ENCODE measurements at regions not wholly inside any gene's neighbourhood (a gene's known extent, or its start where the extent isn't known, plus 50 kb on each side); places are given as distances from the start of the nearest gene placed in this dataset.

- no peak for DNase-seq (ENCODE audit: low read depth)
Observed at GRCh38 chrX:118167361-118167760, 50.8 kb upstream of the KLHL13 start.

DNA sequence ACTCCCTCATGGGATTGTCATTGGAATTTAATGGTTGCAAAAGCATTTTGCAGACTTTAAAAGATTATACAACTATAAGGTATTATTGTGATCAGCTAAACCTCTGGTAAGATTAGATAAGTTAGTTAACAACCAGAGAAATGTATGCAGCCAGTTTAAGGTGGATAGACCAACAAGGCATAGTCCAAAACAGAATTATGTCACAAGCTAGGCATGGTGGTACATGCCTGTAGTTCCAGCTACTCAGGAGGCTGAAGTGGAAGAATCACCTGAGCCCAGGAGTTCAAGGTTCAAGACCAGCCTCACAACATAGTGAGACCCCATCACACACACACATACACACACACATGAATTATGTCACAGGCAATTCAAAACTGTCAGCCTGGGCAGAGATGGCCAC, 54.7 kb upstream of the KLHL13 start:
- no peak for DNase-seq (ENCODE audit: low read depth)

DNA sequence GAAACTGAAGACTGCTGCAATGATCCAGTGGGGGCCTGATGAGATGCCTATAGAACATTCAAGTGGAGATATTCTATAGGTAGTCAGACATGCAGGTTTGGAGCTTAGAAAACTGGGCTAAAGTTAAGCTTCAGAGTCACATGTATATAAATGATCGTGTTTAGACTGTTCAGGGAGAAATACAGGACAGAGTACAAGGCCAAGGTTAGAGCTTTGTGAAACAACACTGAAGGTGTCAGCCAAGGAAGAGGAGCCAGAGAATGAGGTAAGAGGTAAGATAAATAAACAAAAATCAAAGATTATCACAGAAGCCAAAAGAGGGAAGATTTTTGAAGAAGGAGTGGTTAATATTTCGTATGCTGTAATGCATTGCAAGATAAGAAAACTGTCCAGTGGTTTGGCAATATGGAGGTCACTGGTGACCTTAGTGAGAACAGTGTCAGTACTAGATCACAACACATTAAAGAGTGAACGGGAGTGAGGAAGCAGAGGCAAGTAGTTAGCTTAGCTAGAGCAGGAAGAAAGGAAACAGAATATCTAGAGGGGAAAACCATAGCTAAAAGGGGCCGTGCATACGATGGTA, 58.0 kb upstream of the KLHL13 start:
- DNase-seq (ENCODE audit: low read depth), result no peak

GRCh38 chrX:118177708-118178107, 61.1 kb upstream of the KLHL13 start:
- no peak for DNase-seq (ENCODE audit: low read depth)

DNA sequence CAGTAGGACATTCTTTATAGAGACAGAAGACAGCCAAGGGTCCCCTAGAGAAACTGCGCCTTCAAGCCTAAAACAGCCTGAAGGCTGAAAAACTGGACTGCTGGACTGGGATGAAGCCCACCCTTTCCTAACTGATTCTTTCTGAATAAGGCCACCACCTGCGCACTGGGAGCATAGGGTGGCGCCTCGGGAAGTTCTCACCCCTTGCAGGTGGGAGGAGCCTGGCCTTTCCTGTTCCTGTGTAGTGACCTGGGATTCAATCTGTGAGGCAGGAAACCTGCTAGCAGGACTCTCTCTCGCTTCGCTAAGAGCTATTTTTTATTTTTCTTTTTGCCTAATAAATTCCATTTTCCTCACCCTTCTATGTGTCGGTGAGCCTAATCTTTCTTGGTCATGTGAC, 61.8 kb upstream of the KLHL13 start:
- no peak for DNase-seq (ENCODE audit: low read depth)

- no peak for DNase-seq (ENCODE audit: low read depth)
Observed at GRCh38 chrX:118179161-118179560, 62.6 kb upstream of the KLHL13 start.

DNA sequence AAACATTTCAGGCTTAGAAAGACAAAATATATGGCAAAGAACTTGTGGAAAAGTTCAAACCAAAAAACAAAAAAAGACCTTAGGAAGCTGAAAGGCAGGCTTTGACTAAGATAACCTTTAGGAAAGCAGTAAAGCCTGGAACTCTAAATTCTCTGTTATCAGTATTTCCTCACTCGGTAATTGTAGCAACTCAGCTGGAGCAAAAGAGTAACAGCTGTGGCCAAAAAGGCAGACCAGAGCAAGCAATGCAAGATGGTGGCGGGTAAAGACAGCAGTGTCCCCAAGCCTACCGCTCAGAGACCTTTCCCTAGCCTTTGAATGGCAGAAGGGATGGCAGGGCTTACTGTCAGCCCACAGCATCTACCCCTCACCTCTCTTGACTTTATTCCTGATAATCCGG, 63.1 kb upstream of the KLHL13 start:
- DNase-seq (ENCODE audit: low read depth), result no peak

DNA sequence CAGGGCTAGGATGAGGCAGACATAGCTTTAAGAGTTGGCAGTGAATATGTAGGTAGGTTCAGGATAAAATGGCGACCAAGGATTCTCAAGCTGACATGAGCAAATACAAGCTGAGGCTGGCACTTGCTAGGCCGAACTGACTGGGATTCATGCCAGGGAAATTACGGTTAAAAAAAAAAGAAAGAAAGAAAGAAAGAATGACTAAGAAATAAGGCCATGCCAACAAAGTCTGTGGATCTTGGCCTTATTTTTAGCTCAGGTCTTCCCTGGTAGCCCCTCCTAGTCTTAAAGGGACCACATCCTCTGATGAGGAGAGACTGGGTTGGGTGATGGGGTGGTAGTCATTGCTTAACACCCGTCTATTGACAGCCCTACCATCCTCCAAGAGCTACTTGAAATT, 64.4 kb upstream of the KLHL13 start:
- DNase-seq (ENCODE audit: low read depth), result no peak

GRCh38 chrX:118182025-118182424, 65.4 kb upstream of the KLHL13 start:
- no peak for DNase-seq (ENCODE audit: low read depth)

- DNase-seq (ENCODE audit: low read depth), result no peak
Observed at GRCh38 chrX:118182681-118183080, 66.1 kb upstream of the KLHL13 start.

GRCh38 chrX:118183606-118184005, 67.0 kb upstream of the KLHL13 start:
- DNase-seq (ENCODE audit: low read depth), result no peak

- DNase-seq (ENCODE audit: low read depth), result no peak
Observed at GRCh38 chrX:118187100-118187499, 70.5 kb upstream of the KLHL13 start.

DNA sequence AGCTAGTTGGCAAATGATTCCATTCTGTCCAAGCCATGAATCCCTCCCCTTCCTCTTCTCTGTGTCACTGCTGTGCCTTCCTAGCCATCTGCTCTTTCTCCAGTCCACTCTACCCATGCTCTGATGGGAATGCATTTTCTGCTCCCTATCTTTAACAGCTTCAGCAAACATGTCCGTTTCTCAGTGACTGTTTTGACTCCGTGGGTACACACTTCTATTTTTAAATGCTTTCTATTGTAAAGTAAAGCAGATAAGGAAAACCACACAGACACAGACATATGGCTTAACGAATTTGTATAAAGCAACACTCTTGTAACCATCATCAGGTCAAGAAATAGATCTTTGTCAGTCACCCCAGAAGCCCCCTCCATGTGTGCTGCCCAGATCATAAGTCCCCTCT, 72.4 kb upstream of the KLHL13 start:
- no peak for DNase-seq (ENCODE audit: low read depth)

GRCh38 chrX:118189628-118190027, 73.0 kb upstream of the KLHL13 start:
- no peak for DNase-seq (ENCODE audit: low read depth)

- no peak for DNase-seq (ENCODE audit: low read depth)
Observed at GRCh38 chrX:118197730-118198129, 81.1 kb upstream of the KLHL13 start.

DNA sequence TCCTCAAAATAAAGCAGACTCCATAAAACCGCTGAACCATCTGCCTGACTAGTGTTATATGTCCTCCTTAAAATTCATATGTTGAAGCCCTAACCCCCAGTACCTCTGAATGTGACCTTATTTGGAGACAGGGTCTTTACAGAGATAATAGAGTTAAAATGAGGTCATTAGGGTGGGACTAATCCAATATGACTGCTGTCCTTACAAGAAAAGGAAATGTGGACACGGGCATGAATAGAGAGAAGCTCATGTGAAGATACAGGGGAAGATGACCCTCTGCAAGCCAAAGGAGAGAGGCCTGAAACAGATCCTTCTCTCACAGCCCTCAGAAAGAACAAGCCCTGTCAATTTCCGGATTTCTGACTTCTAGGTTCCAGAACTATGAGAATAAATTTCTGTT, 82.0 kb upstream of the KLHL13 start:
- DNase-seq (ENCODE audit: low read depth), result no peak

- no peak for DNase-seq (ENCODE audit: low read depth)
Observed at GRCh38 chrX:118199997-118200396, 83.4 kb upstream of the KLHL13 start.

DNA sequence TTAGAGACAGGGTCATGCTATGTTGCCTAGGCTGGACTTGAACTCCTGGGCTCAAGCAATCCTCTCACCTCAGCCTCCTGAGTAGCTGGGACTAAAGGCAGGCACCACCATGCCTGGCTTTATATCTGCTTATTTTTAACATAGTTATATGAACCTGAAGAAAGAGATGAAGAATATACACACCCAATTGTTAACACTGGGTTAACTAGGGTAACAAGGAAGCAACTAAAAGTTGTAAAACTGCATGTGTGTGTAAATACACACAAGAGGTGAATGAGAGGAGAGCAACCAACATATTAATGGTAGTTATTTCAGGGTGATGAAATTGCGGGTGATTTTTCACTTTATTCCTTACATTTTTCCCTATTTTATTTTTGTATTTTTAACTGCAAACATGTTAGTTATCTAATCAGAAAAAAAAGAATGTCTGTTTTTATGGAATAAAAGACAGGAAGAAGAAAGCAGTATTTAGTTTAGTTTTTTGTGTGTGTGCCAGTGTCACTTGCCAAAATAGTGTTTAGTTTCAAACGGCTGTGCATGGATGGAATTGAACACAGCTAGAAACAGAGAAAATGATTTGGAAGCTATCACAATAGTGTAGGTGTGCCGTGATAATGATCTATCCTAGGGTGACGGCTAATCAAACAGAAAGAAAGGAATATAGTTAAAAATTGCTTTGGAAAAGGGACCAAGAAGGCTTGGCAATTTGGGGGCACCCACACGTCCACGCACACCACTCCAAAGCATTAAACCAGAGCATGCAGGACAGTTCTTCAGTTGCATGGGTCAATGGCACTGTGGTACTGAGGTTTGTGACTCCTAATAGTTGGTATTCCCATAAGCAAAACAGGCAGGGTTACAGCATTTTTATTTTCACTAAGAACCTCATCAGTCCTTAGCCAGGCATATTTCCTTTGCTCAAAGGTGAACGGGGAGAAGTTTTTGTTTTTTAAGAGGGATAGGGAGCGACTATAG, 89.1 kb upstream of the KLHL13 start:
- no peak for DNase-seq (ENCODE audit: low read depth)

- DNase-seq (ENCODE audit: low read depth), result no peak
Observed at GRCh38 chrX:118207831-118208453, 91.3 kb upstream of the KLHL13 start.

DNA sequence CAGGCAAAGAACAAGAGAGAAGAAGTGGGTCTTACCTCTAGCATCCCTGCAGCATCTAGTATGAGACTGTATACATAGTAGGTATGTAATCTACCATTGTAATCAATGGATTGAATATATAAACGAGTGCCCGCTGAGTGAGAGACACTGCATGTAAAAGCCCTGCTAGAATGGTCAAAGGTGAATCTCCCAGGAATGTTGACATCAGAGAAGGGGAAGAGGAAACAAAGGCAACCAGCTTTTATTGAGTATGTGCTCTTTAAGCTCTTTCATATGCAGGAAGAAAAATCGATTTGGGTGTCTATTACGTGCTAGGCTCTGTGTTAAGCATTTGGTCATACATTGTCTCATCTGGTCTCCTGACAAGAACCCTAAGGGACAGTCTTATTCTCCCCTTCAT, 91.9 kb upstream of the KLHL13 start:
- DNase-seq (ENCODE audit: low read depth), result no peak

GRCh38 chrX:118211891-118212816, 95.5 kb upstream of the KLHL13 start:
- DNase-seq (ENCODE audit: low read depth), result no peak

DNA sequence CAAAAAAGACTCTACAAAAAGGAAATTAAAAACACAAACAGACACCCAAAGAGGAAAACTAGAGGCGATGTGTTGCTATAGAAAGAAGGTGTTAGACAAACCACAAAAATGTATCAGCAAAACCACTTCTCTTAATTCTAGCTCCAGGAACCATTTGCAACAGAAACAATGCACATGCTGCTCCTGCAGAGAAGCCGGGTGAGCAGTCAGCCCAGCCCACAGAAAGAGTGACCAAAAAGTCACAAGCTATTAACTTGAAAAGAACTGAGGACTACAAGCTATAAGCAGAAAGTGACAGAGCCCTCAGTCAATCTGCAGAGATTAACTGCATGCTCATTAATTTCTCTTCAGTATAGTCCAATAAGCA, 96.2 kb upstream of the KLHL13 start:
- no peak for DNase-seq (ENCODE audit: low read depth)
